ENCODE measurements at regions not wholly inside any gene's neighbourhood (a gene's known extent, or its start where the extent isn't known, plus 50 kb on each side); places are given as distances from the start of the nearest gene placed in this dataset.

DNA sequence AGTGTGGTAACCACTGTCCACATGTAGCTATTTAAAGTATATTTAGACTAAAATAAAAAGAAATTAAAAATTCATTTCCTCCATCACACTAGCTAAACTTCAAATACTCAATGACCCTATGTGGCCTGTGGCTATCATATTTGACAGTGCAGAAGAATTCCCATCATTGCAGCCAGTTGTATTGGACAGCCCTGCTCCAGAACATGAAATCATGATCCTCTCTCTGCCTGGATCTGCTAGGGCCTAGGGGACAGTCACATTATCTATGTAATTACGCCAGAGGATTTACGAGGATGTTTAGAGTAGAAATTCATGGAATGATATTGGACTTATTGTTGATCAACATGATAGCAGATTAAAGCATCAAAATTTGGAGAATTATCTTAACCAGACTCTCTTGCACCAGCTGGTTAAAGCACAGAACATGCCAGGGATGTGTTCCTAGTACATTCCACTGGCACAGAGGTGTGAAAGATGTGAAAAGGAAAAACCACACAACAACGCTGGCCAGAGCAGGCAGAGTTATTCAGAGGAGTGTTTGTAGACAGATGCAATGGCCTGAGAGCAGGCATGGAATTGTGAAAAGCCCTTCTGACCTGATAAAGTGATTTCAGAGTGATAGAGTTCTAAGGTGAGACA, 108.9 kb upstream of the STARD13 start:
- H3K27me3 ChIP-seq (replicated peaks; ENCODE audit: insufficient read depth, low read depth, low read length, poor library complexity), result no peaks in the 10 kb centered on the region
- no peak overlapping the region for H3K4me3 ChIP-seq (ENCODE audit: low read depth, low read length, poor library complexity, severe bottlenecking)
- H3K9me3 ChIP-seq (ENCODE audit: low read depth, low read length, poor library complexity, severe bottlenecking), result no peaks in the 10 kb centered on the region
- ChIA-PET CTCF (no interaction called here), POLR2A (ENCODE audit: low non-redundant PET) (no interaction called here)
- no peak overlapping the region for H3K27ac ChIP-seq (ENCODE audit: low read depth, low read length, poor library complexity, severe bottlenecking)
- TF ChIP-seq EZH2 (IDR thresholded peaks at IDR 0.05; ENCODE audit: borderline replicate concordance, low read depth, low read length, poor library complexity, severe bottlenecking), result no peak
- TF ChIP-seq, protein P1, sequence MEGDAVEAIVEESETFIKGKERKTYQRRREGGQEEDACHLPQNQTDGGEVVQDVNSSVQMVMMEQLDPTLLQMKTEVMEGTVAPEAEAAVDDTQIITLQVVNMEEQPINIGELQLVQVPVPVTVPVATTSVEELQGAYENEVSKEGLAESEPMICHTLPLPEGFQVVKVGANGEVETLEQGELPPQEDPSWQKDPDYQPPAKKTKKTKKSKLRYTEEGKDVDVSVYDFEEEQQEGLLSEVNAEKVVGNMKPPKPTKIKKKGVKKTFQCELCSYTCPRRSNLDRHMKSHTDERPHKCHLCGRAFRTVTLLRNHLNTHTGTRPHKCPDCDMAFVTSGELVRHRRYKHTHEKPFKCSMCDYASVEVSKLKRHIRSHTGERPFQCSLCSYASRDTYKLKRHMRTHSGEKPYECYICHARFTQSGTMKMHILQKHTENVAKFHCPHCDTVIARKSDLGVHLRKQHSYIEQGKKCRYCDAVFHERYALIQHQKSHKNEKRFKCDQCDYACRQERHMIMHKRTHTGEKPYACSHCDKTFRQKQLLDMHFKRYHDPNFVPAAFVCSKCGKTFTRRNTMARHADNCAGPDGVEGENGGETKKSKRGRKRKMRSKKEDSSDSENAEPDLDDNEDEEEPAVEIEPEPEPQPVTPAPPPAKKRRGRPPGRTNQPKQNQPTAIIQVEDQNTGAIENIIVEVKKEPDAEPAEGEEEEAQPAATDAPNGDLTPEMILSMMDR (conservative IDR thresholded peaks at IDR 0.05; ENCODE audit: low read depth, low read length), result no peak
- intact Hi-C loops (cut with micrococcal nuclease; ENCODE audit: unreplicated experiment), result no loop called here
- no TSS peak for BruUV-seq (replicated peaks)
- no peaks in the 10 kb centered on the region for H3K36me3 ChIP-seq (ENCODE audit: insufficient read depth, low read length, poor library complexity, severe bottlenecking)
- H3K4me1 ChIP-seq (ENCODE audit: insufficient read depth, low read length, poor library complexity, severe bottlenecking), result no peaks in the 10 kb centered on the region
- DNase-seq (ENCODE audit: low spot score), result no peak

DNA sequence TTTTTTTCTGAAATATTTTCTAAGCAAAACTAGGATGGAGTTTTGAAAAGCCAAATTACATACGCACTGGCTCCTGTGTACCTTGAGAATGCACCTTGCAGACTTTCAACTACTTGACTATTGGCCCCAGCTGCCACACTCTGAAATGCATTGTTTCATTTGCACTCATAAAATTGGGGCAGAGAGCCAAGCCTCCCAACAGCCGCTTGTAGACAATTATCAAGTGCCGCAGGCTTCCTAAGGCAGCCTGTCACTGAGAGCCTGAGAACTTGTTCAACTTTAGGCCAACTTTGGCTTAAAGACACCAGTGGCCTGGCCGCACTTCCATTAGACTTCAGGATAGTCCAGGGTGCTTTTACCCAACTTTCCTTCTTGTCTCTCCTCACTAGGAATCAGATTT, 115.7 kb upstream of the STARD13 start:
- H3K9me3 ChIP-seq (ENCODE audit: low read depth, low read length, poor library complexity, severe bottlenecking), result no peaks in the 10 kb centered on the region
- BruUV-seq (replicated peaks), result no TSS peak
- H3K27ac ChIP-seq (ENCODE audit: low read depth, low read length, poor library complexity, severe bottlenecking), result no peak overlapping the region
- intact Hi-C loops (cut with micrococcal nuclease; ENCODE audit: unreplicated experiment), result no loop called here
- CTCF ChIA-PET, result no interaction called here
- POLR2A ChIA-PET (ENCODE audit: low non-redundant PET), result no interaction called here
- no peaks in the 10 kb centered on the region for H3K36me3 ChIP-seq (ENCODE audit: insufficient read depth, low read length, poor library complexity, severe bottlenecking)
- peak; percentile 46 for DNase-seq (ENCODE audit: low spot score)
- H3K4me3 ChIP-seq (ENCODE audit: low read depth, low read length, poor library complexity, severe bottlenecking), result no peak overlapping the region
- TF ChIP-seq, protein P1 (conservative IDR thresholded peaks at IDR 0.05; ENCODE audit: low read depth, low read length), result no peak
- no peak for TF ChIP-seq EZH2 (IDR thresholded peaks at IDR 0.05; ENCODE audit: borderline replicate concordance, low read depth, low read length, poor library complexity, severe bottlenecking)
- peaks cover 7% of the 10 kb centered on the region for H3K4me1 ChIP-seq (ENCODE audit: insufficient read depth, low read length, poor library complexity, severe bottlenecking)
- H3K27me3 ChIP-seq (replicated peaks; ENCODE audit: insufficient read depth, low read depth, low read length, poor library complexity), result no peaks in the 10 kb centered on the region

DNA sequence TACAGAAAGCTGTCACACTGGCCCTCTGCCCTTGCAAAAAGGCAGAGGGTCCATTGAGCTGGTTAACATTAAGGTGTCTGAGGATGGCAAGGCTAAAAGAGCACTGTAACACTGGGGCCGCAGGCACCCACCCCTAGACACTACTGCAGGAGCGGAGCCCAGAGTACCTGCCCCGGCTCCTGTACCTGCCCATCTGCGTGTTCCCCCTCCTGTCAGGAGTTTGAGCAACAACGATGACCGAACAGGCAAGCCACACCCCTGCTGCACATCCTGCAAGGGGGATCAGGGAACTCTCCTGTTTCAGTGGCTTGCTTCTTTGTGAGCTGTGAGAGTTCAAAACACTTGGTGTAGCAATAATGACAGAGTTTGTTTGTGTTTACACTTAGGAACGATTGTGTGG, 117.4 kb upstream of the STARD13 start:
- Histone ChIP-seq H3K27me3 (replicated peaks; ENCODE audit: insufficient read depth, low read depth, low read length, poor library complexity) (no peaks in the 10 kb centered on the region), H3K27ac (ENCODE audit: low read depth, low read length, poor library complexity, severe bottlenecking) (no peak overlapping the region), H3K36me3 (ENCODE audit: insufficient read depth, low read length, poor library complexity, severe bottlenecking) (no peaks in the 10 kb centered on the region), H3K4me1 (ENCODE audit: insufficient read depth, low read length, poor library complexity, severe bottlenecking) (peaks cover 7% of the 10 kb centered on the region), H3K9me3 (ENCODE audit: low read depth, low read length, poor library complexity, severe bottlenecking) (no peaks in the 10 kb centered on the region), H3K4me3 (ENCODE audit: low read depth, low read length, poor library complexity, severe bottlenecking) (no peak overlapping the region)
- no peak for DNase-seq (ENCODE audit: low spot score)
- POLR2A ChIA-PET (ENCODE audit: low non-redundant PET), result no interaction called here
- intact Hi-C loops (cut with micrococcal nuclease; ENCODE audit: unreplicated experiment), result no loop called here
- TF ChIP-seq, protein P1 (conservative IDR thresholded peaks at IDR 0.05; ENCODE audit: low read depth, low read length), result no peak
- TF ChIP-seq EZH2 (IDR thresholded peaks at IDR 0.05; ENCODE audit: borderline replicate concordance, low read depth, low read length, poor library complexity, severe bottlenecking), result no peak
- BruUV-seq (replicated peaks), result no TSS peak
- CTCF ChIA-PET, result no interaction called here
